VCaP (cell line): ENCODE measurements at regions not wholly inside any gene's neighbourhood (a gene's known extent, or its start where the extent isn't known, plus 50 kb on each side); places are given as distances from the start of the nearest gene placed in this dataset.

Experiments used
- H3K27ac ChIP-seq: fragments of 450-650 bp; 2 replicates; pipeline ENCODE4 v1.5.1; 2017
- CTCF ChIP-seq: fragments of 450-650 bp; conservative IDR thresholded peaks from 2 replicates; pipeline ENCODE4 v1.5.1; 2017; ENCODE audit warnings: mild to moderate bottlenecking, moderate library complexity

- TF ChIP-seq CTCF = no peak
- H3K27ac ChIP-seq = no peak overlapping the region
Observed at GRCh38 chr15:70398694-70399093, 301.0 kb upstream of the TLE3 start.

GRCh38 chr15:70396807-70397206, 299.1 kb upstream of the TLE3 start:
- TF ChIP-seq CTCF = no peak
- H3K27ac ChIP-seq = no peak overlapping the region

GRCh38 chr15:70395164-70395563, 297.4 kb upstream of the TLE3 start:
- H3K27ac ChIP-seq = no peak overlapping the region
- no peak for TF ChIP-seq CTCF

GRCh38 chr15:70390723-70391122, 293.0 kb upstream of the TLE3 start:
- no peak for TF ChIP-seq CTCF

GRCh38 chr15:70387993-70388392, 290.3 kb upstream of the TLE3 start:
- no peak overlapping the region for H3K27ac ChIP-seq
- TF ChIP-seq CTCF = no peak

More at GRCh38 chr15:70390723-70391122, 293.0 kb upstream of the TLE3 start:
- H3K27ac ChIP-seq = no peak overlapping the region

GRCh38 chr15:70387081-70387480, 289.4 kb upstream of the TLE3 start:
- no peak overlapping the region for H3K27ac ChIP-seq
- no peak for TF ChIP-seq CTCF

- no peak for TF ChIP-seq CTCF
- H3K27ac ChIP-seq = no peak overlapping the region
Observed at GRCh38 chr15:70385711-70386110, 288.0 kb upstream of the TLE3 start.

- no peak overlapping the region for H3K27ac ChIP-seq
- TF ChIP-seq CTCF = no peak
Observed at GRCh38 chr15:70385052-70385451, 287.3 kb upstream of the TLE3 start.
